A549 (cell line): ENCODE measurements at regions not wholly inside any gene's neighbourhood (a gene's known extent, or its start where the extent isn't known, plus 50 kb on each side); places are given as distances from the start of the nearest gene placed in this dataset.

ENCODE experiments used
- ATAC-seq, 2 experiments: fragments of 200-7000 bp in 1 of 2; fragments of >200 bp in 1 of 2; cut with Nextera tagmentation in 1 of 2; cut with Tn5 transposase in 1 of 2; 3 replicates each; pipeline versions ENCODE4 v1.8.0 to v1.9.1; 2018 to 2020; ENCODE audit warnings: mild to moderate bottlenecking in 1 of 2, moderate library complexity in 1 of 2
- CTCF ChIA-PET: fragments of 300-600 bp; sonication (Branson Sonifier 250); formaldehyde crosslinking; extraction: SDS; loops from one replicate; lab custom pipeline; 2021; ENCODE audit warnings: antibody characterized with exemption, inconsistent platforms; lab: Yijun Ruan, JAX
- POLR2A ChIA-PET: fragments of 350-600 bp; formaldehyde crosslinking; extraction: SDS; loops from one replicate; lab custom pipeline; 2021; ENCODE audit warnings: antibody characterized with exemption, inconsistent platforms; lab: Yijun Ruan, JAX
- DNase-seq, 2 experiments: peaks; one replicate each; pipeline versions ENCODE4 v3.0.0 to v3.0.0-alpha.2; 2011 to 2016; ENCODE audit warnings: low read depth in 1 of 2, low spot score in 1 of 2
- FAIRE-seq: peaks from 2 replicates; lab custom pipeline; 2011; peaks lifted over from hg19 to GRCh38; lab: Jason Lieb, UNC
- H3K27ac ChIP-seq, 2 experiments: fragments of >200 bp; sonication (Bioruptor Twin); formaldehyde crosslinking; 3 replicates each; pipeline ENCODE4 v1.5.1; 2016 to 2017
- H3K4me1 ChIP-seq: fragments of >200 bp; sonication (Bioruptor Twin); formaldehyde crosslinking; 3 replicates; pipeline ENCODE4 v1.6.1; 2016
- H3K4me2 ChIP-seq: fragments of >200 bp; sonication (Bioruptor Twin); formaldehyde crosslinking; 3 replicates; pipeline ENCODE4 v1.6.1; 2016
- H3K4me3 ChIP-seq: fragments of >200 bp; sonication (Bioruptor Twin); formaldehyde crosslinking; 3 replicates; pipeline ENCODE4 v1.5.1; 2016
- H3K9me3 ChIP-seq: fragments of >200 bp; sonication (Bioruptor Twin); formaldehyde crosslinking; 3 replicates; pipeline ENCODE4 v1.6.1; 2016
- CHD4 ChIP-seq: fragments of 200-600 bp; sonication (generic); IDR thresholded peaks from 2 replicates; pipeline ENCODE4 v1.6.1; 2016; ENCODE audit warnings: antibody characterized with exemption, mild to moderate bottlenecking, borderline replicate concordance
- FOSB ChIP-seq: fragments of 250-450 bp; sonication (Bioruptor Pico); IDR thresholded peaks from 2 replicates; pipeline ENCODE4 v1.5.0; 2020; ENCODE audit warnings: mild to moderate bottlenecking, moderate library complexity
- FOSL2 ChIP-seq, 2 experiments: fragments of 450-650 bp in 1 of 2; fragments of >200 bp in 1 of 2; sonication (Bioruptor Twin) in 1 of 2; formaldehyde crosslinking; IDR thresholded peaks; 2 replicates each; pipeline versions ENCODE4 v1.5.0 to v1.6.1; 2016 to 2020; ENCODE audit warnings: mild to moderate bottlenecking in 1 of 2, moderate library complexity in 1 of 2
- GATA3 ChIP-seq: IDR thresholded peaks from 2 replicates; pipeline ENCODE4 v1.6.1; 2012; ENCODE audit warnings: borderline replicate concordance
- HOXB5 ChIP-seq: fragments of 250-450 bp; sonication (Bioruptor Pico); IDR thresholded peaks from 2 replicates; pipeline ENCODE4 v1.5.0; 2020; ENCODE audit warnings: mild to moderate bottlenecking, moderate library complexity
- KDM1A ChIP-seq: fragments of 200-600 bp; sonication (generic); IDR thresholded peaks from 2 replicates; pipeline ENCODE4 v1.6.1; 2016; ENCODE audit warnings: low read depth, mild to moderate bottlenecking
- MYC ChIP-seq: IDR thresholded peaks from 2 replicates; pipeline ENCODE4 v1.6.1; 2012; ENCODE audit warnings: mild to moderate bottlenecking, inconsistent platforms, low read length, improper control_type of control experiment, borderline replicate concordance
- NPAS2 ChIP-seq: fragments of 250-450 bp; sonication (Bioruptor Pico); IDR thresholded peaks from 2 replicates; pipeline ENCODE4 v1.8.0; 2022; ENCODE audit warnings: mild to moderate bottlenecking, moderate library complexity, borderline replicate concordance
- NR3C1 ChIP-seq: fragments of >200 bp; sonication (Bioruptor Twin); formaldehyde crosslinking; IDR thresholded peaks from 3 replicates; pipeline ENCODE4 v1.6.1; 2017
- RAD21 ChIP-seq, 2 experiments: fragments of >200 bp in 1 of 2; sonication (Bioruptor Twin) in 1 of 2; formaldehyde crosslinking in 1 of 2; IDR thresholded peaks in 1 of 2; conservative IDR thresholded peaks in 1 of 2; 2 replicates in 1 of 2; 3 replicates in 1 of 2; pipeline ENCODE4 v1.6.1; 2012 to 2018; ENCODE audit warnings: inconsistent platforms in 1 of 2
- RFX5 ChIP-seq: fragments of 450-650 bp; IDR thresholded peaks from 2 replicates; pipeline ENCODE4 v1.7.1; 2014; ENCODE audit warnings: antibody characterized with exemption, mild to moderate bottlenecking, moderate library complexity
- RNF2 ChIP-seq: fragments of 200-600 bp; sonication (generic); IDR thresholded peaks from 2 replicates; pipeline ENCODE4 v1.6.1; 2016; ENCODE audit warnings: low read depth, mild to moderate bottlenecking, antibody characterized with exemption, moderate library complexity, borderline replicate concordance
- SMC3 ChIP-seq: fragments of >200 bp; sonication (Bioruptor Twin); formaldehyde crosslinking; IDR thresholded peaks from 3 replicates; pipeline ENCODE4 v1.6.1; 2018; ENCODE audit warnings: inconsistent platforms
- ZC3H11A ChIP-seq: fragments of 450-650 bp; IDR thresholded peaks from 2 replicates; pipeline ENCODE4 v1.6.1; 2014; ENCODE audit warnings: antibody characterized with exemption, mild to moderate bottlenecking
- ZFP36 ChIP-seq: fragments of 450-650 bp; IDR thresholded peaks from 2 replicates; pipeline ENCODE4 v1.6.1; 2014; ENCODE audit warnings: borderline replicate concordance; ENCODE audit not compliant: partially characterized antibody
- ZNF302 ChIP-seq: fragments of 250-450 bp; sonication (Bioruptor Pico); IDR thresholded peaks from 2 replicates; pipeline ENCODE4 v1.9.0; 2021; ENCODE audit warnings: inconsistent platforms, mild to moderate bottlenecking, moderate library complexity
- WGBS: methylation state at CpG from one replicate; pipeline ENCODE4 v1.1.6; 2017; ENCODE audit errors: missing lambda C conversion rate; 5-methylcytosine and 5-hydroxymethylcytosine counted together
- TF ChIP-seq, protein P1 (sequence below): fragments of 200-600 bp; sonication (generic); IDR thresholded peaks from 2 replicates; pipeline ENCODE4 v1.6.1; 2016; ENCODE audit warnings: antibody characterized with exemption, mild to moderate bottlenecking, moderate library complexity
- TF ChIP-seq, protein P2 (sequence below): fragments of >200 bp; sonication (Bioruptor Twin); formaldehyde crosslinking; IDR thresholded peaks from 3 replicates; pipeline ENCODE4 v1.5.1; 2016

DNA sequence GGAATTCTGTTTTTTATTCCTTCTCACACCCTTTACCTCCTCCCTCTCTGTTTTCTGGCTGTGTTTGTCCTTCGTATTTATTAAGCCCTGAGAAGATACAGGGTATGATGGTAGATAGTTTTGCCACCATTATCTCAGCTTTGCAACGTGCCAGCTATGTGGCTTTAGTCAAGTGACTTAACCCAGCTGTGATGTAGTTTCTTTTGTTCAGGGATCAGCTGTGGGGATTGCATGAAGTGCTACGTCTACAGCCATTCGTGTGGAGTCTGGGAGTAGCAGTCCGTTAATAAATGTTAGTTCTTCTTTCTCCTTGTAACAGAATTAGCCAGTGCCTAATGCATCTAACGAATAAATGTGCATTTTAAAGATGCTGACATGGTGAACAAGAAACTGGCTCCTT lies 128.4 kb downstream of the HAPSTR1 start:
- no peak for FAIRE-seq
- CTCF ChIA-PET, result no interaction called here
- ATAC-seq, result no peak
- Histone ChIP-seq H3K27ac (no peak overlapping the region), H3K9me3 (no peaks in the 10 kb centered on the region), H3K4me1 (no peaks in the 10 kb centered on the region), H3K4me3 (no peak overlapping the region), H3K4me2 (no peak overlapping the region)
- POLR2A ChIA-PET, result no interaction called here
- no peak for TF ChIP-seq ZC3H11A
- TF ChIP-seq ZNF302 (CRISPR knock-in tag), result no peak
- no peak for TF ChIP-seq MYC
- TF ChIP-seq NR3C1, result no peak
- TF ChIP-seq FOSL2 (IDR thresholded peaks at IDR 0.05), result no peak
- no peak for TF ChIP-seq FOSL2 (CRISPR knock-in tag; IDR thresholded peaks at IDR 0.05)
- no peak for TF ChIP-seq CHD4
- TF ChIP-seq RFX5, result no peak
- TF ChIP-seq HOXB5 (CRISPR knock-in tag), result no peak
- no peak for TF ChIP-seq NPAS2 (CRISPR knock-in tag)
- no peak for TF ChIP-seq KDM1A
- no peak for TF ChIP-seq SMC3
- no peak for TF ChIP-seq ZFP36
- TF ChIP-seq, protein P1, sequence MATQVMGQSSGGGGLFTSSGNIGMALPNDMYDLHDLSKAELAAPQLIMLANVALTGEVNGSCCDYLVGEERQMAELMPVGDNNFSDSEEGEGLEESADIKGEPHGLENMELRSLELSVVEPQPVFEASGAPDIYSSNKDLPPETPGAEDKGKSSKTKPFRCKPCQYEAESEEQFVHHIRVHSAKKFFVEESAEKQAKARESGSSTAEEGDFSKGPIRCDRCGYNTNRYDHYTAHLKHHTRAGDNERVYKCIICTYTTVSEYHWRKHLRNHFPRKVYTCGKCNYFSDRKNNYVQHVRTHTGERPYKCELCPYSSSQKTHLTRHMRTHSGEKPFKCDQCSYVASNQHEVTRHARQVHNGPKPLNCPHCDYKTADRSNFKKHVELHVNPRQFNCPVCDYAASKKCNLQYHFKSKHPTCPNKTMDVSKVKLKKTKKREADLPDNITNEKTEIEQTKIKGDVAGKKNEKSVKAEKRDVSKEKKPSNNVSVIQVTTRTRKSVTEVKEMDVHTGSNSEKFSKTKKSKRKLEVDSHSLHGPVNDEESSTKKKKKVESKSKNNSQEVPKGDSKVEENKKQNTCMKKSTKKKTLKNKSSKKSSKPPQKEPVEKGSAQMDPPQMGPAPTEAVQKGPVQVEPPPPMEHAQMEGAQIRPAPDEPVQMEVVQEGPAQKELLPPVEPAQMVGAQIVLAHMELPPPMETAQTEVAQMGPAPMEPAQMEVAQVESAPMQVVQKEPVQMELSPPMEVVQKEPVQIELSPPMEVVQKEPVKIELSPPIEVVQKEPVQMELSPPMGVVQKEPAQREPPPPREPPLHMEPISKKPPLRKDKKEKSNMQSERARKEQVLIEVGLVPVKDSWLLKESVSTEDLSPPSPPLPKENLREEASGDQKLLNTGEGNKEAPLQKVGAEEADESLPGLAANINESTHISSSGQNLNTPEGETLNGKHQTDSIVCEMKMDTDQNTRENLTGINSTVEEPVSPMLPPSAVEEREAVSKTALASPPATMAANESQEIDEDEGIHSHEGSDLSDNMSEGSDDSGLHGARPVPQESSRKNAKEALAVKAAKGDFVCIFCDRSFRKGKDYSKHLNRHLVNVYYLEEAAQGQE, result no peak
- TF ChIP-seq GATA3, result no peak
- no peak for TF ChIP-seq FOSB
- no peak for DNase-seq
- WGBS, result 2% methylated on average over 6 of the region's 6 CpGs

DNA sequence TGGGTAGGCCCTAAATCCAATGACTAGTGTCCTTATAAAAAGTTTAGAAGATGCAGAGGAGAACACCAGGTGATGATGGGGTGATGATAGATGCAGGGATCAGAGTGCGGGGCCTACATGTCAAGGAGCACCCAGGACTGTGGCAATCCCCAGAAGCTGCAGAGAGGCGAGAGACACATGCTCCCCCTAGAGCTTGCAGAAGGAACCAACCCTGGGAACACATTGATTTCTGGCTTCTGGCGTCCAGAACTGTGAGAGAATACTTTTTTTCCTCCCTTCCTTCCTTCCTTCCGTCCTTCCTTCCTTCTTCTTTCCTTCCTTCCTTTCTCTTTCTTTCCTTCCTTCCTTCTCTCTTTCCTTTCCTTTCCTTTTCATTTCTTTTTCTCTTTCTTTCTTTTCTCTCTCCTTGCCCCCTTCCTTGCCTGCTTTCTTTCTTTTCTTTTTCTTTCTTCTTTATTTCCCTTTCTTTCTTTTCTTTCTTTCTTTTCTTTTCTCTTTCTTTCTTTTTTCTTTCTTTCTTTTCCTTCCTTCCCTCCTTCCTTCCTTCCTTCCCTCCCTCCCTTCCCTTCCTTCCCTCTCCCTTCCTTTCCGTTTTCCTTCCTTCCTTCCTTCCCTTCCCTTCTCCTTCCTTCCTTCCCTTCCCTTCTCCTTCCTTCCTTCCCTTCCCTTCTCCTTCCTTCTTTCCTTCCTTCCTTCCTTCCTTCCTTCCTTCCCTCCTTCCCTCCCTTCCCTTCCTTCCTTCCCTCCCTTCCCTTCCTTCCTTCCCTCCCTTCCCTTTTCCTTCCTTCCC lies 134.3 kb downstream of the HAPSTR1 start:
- H3K4me2 ChIP-seq, result no peak overlapping the region
- ChIA-PET CTCF (interaction anchor here (1.2 to 1.5 kb wide), 2 partner anchors 65 to 68 kb away, joined by 3 read pairs; no protein-coding TSS in a partner anchor), POLR2A (no interaction called here)
- H3K4me3 ChIP-seq, result no peak overlapping the region
- ATAC-seq (peak; percentile 77 to 84; a peak in 4 of 6 replicates), DNase-seq (peak in 1 of 2 experiments; percentile 43), FAIRE-seq (no peak)
- H3K27ac ChIP-seq, result no peak overlapping the region
- H3K9me3 ChIP-seq, result no peaks in the 10 kb centered on the region
- 14% methylated on average over 5 of the region's 5 CpGs for WGBS
- TF ChIP-seq, protein P2, sequence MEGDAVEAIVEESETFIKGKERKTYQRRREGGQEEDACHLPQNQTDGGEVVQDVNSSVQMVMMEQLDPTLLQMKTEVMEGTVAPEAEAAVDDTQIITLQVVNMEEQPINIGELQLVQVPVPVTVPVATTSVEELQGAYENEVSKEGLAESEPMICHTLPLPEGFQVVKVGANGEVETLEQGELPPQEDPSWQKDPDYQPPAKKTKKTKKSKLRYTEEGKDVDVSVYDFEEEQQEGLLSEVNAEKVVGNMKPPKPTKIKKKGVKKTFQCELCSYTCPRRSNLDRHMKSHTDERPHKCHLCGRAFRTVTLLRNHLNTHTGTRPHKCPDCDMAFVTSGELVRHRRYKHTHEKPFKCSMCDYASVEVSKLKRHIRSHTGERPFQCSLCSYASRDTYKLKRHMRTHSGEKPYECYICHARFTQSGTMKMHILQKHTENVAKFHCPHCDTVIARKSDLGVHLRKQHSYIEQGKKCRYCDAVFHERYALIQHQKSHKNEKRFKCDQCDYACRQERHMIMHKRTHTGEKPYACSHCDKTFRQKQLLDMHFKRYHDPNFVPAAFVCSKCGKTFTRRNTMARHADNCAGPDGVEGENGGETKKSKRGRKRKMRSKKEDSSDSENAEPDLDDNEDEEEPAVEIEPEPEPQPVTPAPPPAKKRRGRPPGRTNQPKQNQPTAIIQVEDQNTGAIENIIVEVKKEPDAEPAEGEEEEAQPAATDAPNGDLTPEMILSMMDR, result 0 out of 3 replicates have a peak, but pooled peaks have one; percentile 11
- TF ChIP-seq RAD21 (conservative IDR thresholded peaks at IDR 0.05 in 1 of 2, IDR thresholded peaks at IDR 0.05 in 1 of 2), result peak in 1 of 2 experiments; percentile 25; a peak in 1 of 5 replicates
- no peak for TF ChIP-seq RNF2
- TF ChIP-seq MYC, result no peak
- no peaks in the 10 kb centered on the region for H3K4me1 ChIP-seq
